OCI-LY7 (cell line): ENCODE measurements at regions not wholly inside any gene's neighbourhood (a gene's known extent, or its start where the extent isn't known, plus 50 kb on each side); places are given as distances from the start of the nearest gene placed in this dataset.

Experiments used
- BruUV-seq: library from RNA; stranded (reverse); fragments of 400-500 nt; replicated peaks from 2 replicates; lab custom pipeline; 2021; lab: Mats Ljungman, UMichigan
- CTCF ChIA-PET: fragments of 300-600 bp; sonication (Branson Sonifier 250); formaldehyde crosslinking; loops from one replicate; lab custom pipeline; 2022; ENCODE audit warnings: antibody characterized with exemption; ENCODE audit not compliant: unreplicated experiment; lab: Charles Lee
- POLR2A ChIA-PET: fragments of 300-600 bp; sonication (Branson Sonifier 250); formaldehyde crosslinking; loops from one replicate; lab custom pipeline; 2022; ENCODE audit warnings: antibody characterized with exemption; lab: Charles Lee
- DNase-seq: peaks from one replicate; pipeline ENCODE4 v3.0.0-alpha.2; 2015; ENCODE audit warnings: low spot score
- H2AFZ ChIP-seq: fragments of 200-600 bp; sonication (generic), shearing (Covaris generic); 2 replicates; pipeline ENCODE4 v1.6.1; 2014; ENCODE audit warnings: mild to moderate bottlenecking, antibody characterized with exemption, low read length, moderate library complexity
- H3K27ac ChIP-seq: fragments of 200-600 bp; sonication (generic); 2 replicates; pipeline ENCODE4 v1.5.1; 2014; ENCODE audit warnings: mixed run types, low read depth, mild to moderate bottlenecking, moderate library complexity, low read length, inconsistent platforms; ENCODE audit not compliant: poor library complexity, severe bottlenecking
- H3K36me3 ChIP-seq: fragments of 200-600 bp; sonication (generic); 2 replicates; pipeline ENCODE4 v1.6.1; 2014; ENCODE audit warnings: mild to moderate bottlenecking, antibody characterized with exemption, low read length, moderate library complexity, mixed read lengths; ENCODE audit not compliant: insufficient read depth
- H3K4me1 ChIP-seq: fragments of 200-600 bp; sonication (generic); 2 replicates; pipeline ENCODE4 v1.5.1; 2014; ENCODE audit warnings: mild to moderate bottlenecking, low read length; ENCODE audit not compliant: insufficient read depth, poor library complexity, severe bottlenecking
- H3K4me2 ChIP-seq: fragments of 200-600 bp; sonication (generic); 2 replicates; pipeline ENCODE4 v1.6.1; 2014; ENCODE audit warnings: mild to moderate bottlenecking, low read length
- H3K4me3 ChIP-seq: fragments of 200-600 bp; sonication (generic); 2 replicates; pipeline ENCODE4 v1.5.1; 2014; ENCODE audit warnings: mild to moderate bottlenecking, low read depth, low read length; ENCODE audit not compliant: poor library complexity, severe bottlenecking
- H3K79me2 ChIP-seq: fragments of 200-600 bp; sonication (generic); 2 replicates; pipeline ENCODE4 v1.6.1; 2016; ENCODE audit warnings: low read depth, mild to moderate bottlenecking, low read length, moderate library complexity, mixed read lengths; ENCODE audit not compliant: insufficient read depth
- H3K9me2 ChIP-seq: fragments of 200-600 bp; sonication (generic); 2 replicates; pipeline ENCODE4 v1.6.1; 2016; ENCODE audit warnings: mild to moderate bottlenecking, low read length, mixed read lengths; ENCODE audit not compliant: insufficient read depth
- H3K9me3 ChIP-seq: fragments of 200-600 bp; sonication (generic); 2 replicates; pipeline ENCODE4 v1.6.1; 2014; ENCODE audit warnings: mild to moderate bottlenecking, mixed run types, low read length, mixed read lengths
- H4K20me1 ChIP-seq: fragments of 200-600 bp; sonication (generic); 2 replicates; pipeline ENCODE4 v1.6.1; 2014; ENCODE audit warnings: mild to moderate bottlenecking, antibody characterized with exemption, low read length, moderate library complexity, mixed read lengths; ENCODE audit not compliant: insufficient read depth
- EZH2phosphoT487 ChIP-seq: fragments of 200-600 bp; sonication (generic); IDR thresholded peaks from 2 replicates; pipeline ENCODE4 v1.6.1; 2018; ENCODE audit warnings: low read depth, borderline replicate concordance, mild to moderate bottlenecking, mixed run types, antibody characterized with exemption, low read length, moderate library complexity, mixed read lengths
- intact Hi-C: fragments of 100-400 bp; cut with micrococcal nuclease; formaldehyde crosslinking; loops from one replicate; pipeline ENCODE4 v1.10.0; 2022; ENCODE audit not compliant: unreplicated experiment
- TF ChIP-seq, protein P1 (sequence below): fragments of 200-600 bp; sonication (generic); conservative IDR thresholded peaks from 2 replicates; pipeline ENCODE4 v1.5.1; 2014; ENCODE audit warnings: mild to moderate bottlenecking, antibody characterized with exemption, low read length, moderate library complexity, mixed read lengths

DNA sequence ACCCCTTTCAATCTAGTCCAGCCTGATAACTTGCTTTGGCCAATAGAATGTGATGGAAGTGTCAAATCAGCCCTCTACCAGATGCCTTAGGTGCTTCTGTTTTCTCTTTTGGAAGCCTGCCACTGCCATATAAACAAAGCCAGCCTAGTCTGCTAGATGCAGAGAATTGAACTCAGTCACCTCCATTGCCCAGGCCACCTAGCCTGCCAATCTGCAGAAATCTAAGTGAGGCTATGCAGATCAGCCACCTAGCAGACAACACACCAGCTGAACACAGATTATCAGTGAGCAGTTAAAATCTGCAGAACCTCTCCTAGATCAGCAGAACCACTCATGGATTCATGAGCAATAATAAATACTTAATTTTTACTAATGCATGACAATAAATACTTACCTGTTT lies 1108.2 kb downstream of the PCDH18 start:
- intact Hi-C loops = no loop called here
- no peaks in the 10 kb centered on the region for H3K9me2 ChIP-seq
- CTCF ChIA-PET = no interaction called here

GRCh38 chr4:136414981-136415380 lies 1117.3 kb downstream of the PCDH18 start:
- H3K36me3 ChIP-seq = no peaks in the 10 kb centered on the region
- H3K4me1 ChIP-seq = no peaks in the 10 kb centered on the region
- ChIA-PET POLR2A (no interaction called here), CTCF (no interaction called here)
- no TSS peak for BruUV-seq
- no peak for TF ChIP-seq EZH2phosphoT487
- TF ChIP-seq, protein P1, sequence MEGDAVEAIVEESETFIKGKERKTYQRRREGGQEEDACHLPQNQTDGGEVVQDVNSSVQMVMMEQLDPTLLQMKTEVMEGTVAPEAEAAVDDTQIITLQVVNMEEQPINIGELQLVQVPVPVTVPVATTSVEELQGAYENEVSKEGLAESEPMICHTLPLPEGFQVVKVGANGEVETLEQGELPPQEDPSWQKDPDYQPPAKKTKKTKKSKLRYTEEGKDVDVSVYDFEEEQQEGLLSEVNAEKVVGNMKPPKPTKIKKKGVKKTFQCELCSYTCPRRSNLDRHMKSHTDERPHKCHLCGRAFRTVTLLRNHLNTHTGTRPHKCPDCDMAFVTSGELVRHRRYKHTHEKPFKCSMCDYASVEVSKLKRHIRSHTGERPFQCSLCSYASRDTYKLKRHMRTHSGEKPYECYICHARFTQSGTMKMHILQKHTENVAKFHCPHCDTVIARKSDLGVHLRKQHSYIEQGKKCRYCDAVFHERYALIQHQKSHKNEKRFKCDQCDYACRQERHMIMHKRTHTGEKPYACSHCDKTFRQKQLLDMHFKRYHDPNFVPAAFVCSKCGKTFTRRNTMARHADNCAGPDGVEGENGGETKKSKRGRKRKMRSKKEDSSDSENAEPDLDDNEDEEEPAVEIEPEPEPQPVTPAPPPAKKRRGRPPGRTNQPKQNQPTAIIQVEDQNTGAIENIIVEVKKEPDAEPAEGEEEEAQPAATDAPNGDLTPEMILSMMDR = no peak
- intact Hi-C loops = no loop called here
- H4K20me1 ChIP-seq = no peaks in the 10 kb centered on the region
- no peaks in the 10 kb centered on the region for H3K9me2 ChIP-seq
- no peak overlapping the region for H2AFZ ChIP-seq
- H3K79me2 ChIP-seq = no peaks in the 10 kb centered on the region
- no peak overlapping the region for H3K4me3 ChIP-seq
- H3K27ac ChIP-seq = no peak overlapping the region
- 0 out of 2 replicates have a peak, but pooled peaks cover 5% of the 10 kb centered on the region for H3K9me3 ChIP-seq
- no peak for DNase-seq
- no peak overlapping the region for H3K4me2 ChIP-seq

More for the DNA sequence above, 1108.2 kb downstream of the PCDH18 start:
- Histone ChIP-seq H3K4me3 (no peak overlapping the region), H4K20me1 (no peaks in the 10 kb centered on the region), H3K79me2 (no peaks in the 10 kb centered on the region), H3K9me3 (no peaks in the 10 kb centered on the region), H2AFZ (no peak overlapping the region), H3K4me1 (no peaks in the 10 kb centered on the region), H3K36me3 (no peaks in the 10 kb centered on the region), H3K27ac (no peak overlapping the region), H3K4me2 (no peak overlapping the region)
- TF ChIP-seq, protein P1 = no peak
- TF ChIP-seq EZH2phosphoT487 = no peak
- no peak for DNase-seq
- BruUV-seq = no TSS peak
- POLR2A ChIA-PET = no interaction called here

GRCh38 chr4:136412708-136413107 lies 1119.6 kb downstream of the PCDH18 start:
- CTCF ChIA-PET = no interaction called here
- BruUV-seq = no TSS peak
- Histone ChIP-seq H3K4me1 (no peaks in the 10 kb centered on the region), H3K4me3 (no peak overlapping the region), H3K4me2 (no peak overlapping the region), H3K36me3 (no peaks in the 10 kb centered on the region), H2AFZ (no peak overlapping the region), H3K9me3 (0 out of 2 replicates have a peak, but pooled peaks cover 5% of the 10 kb centered on the region), H3K79me2 (no peaks in the 10 kb centered on the region), H3K27ac (no peak overlapping the region), H4K20me1 (no peaks in the 10 kb centered on the region), H3K9me2 (no peaks in the 10 kb centered on the region)
- no peak for TF ChIP-seq EZH2phosphoT487
- TF ChIP-seq, protein P1 = no peak
- DNase-seq = no peak
- intact Hi-C loops = no loop called here
- POLR2A ChIA-PET = no interaction called here
